ENCODE measurements at regions not wholly inside any gene's neighbourhood (a gene's known extent, or its start where the extent isn't known, plus 50 kb on each side); places are given as distances from the start of the nearest gene placed in this dataset.

GRCh38 chr18:22311301-22311700 is 106.4 kb downstream of the CTAGE1 start:
- Histone ChIP-seq H3K4me3 (ENCODE audit: low read length) (no peak overlapping the region), H3K9me3 (ENCODE audit: control insufficient read depth, insufficient read depth, low read length) (no peaks in the 10 kb centered on the region), H3K27me3 (ENCODE audit: control insufficient read depth, insufficient read depth, low read length) (no peaks in the 10 kb centered on the region), H3K4me1 (ENCODE audit: control insufficient read depth, insufficient read depth, low read length) (no peaks in the 10 kb centered on the region), H3K36me3 (ENCODE audit: control insufficient read depth, insufficient read depth, low read length) (no peaks in the 10 kb centered on the region), H3K27ac (ENCODE audit: low read length) (no peak overlapping the region)
- DNase-seq (ENCODE audit: low read depth, low spot score) = no peak
- WGBS (ENCODE audit: insufficient coverage, insufficient read length) = no CpG with 5 or more reads among the region's 5 CpGs

GRCh38 chr18:22309191-22309590 is 108.5 kb downstream of the CTAGE1 start:
- H3K4me3 ChIP-seq (ENCODE audit: low read length) = no peak overlapping the region
- no peaks in the 10 kb centered on the region for H3K9me3 ChIP-seq (ENCODE audit: control insufficient read depth, insufficient read depth, low read length)
- no peaks in the 10 kb centered on the region for H3K27me3 ChIP-seq (ENCODE audit: control insufficient read depth, insufficient read depth, low read length)
- no peaks in the 10 kb centered on the region for H3K4me1 ChIP-seq (ENCODE audit: control insufficient read depth, insufficient read depth, low read length)
- DNase-seq (ENCODE audit: low read depth, low spot score) = no peak
- H3K27ac ChIP-seq (ENCODE audit: low read length) = no peak overlapping the region
- no peaks in the 10 kb centered on the region for H3K36me3 ChIP-seq (ENCODE audit: control insufficient read depth, insufficient read depth, low read length)
- no CpG with 5 or more reads among the region's 5 CpGs for WGBS (ENCODE audit: insufficient coverage, insufficient read length)

GRCh38 chr18:22307528-22307927 is 110.2 kb downstream of the CTAGE1 start:
- WGBS (ENCODE audit: insufficient coverage, insufficient read length) = no CpG with 5 or more reads among the region's 2 CpGs
- DNase-seq (ENCODE audit: low read depth, low spot score) = no peak
- Histone ChIP-seq H3K36me3 (ENCODE audit: control insufficient read depth, insufficient read depth, low read length) (no peaks in the 10 kb centered on the region), H3K27me3 (ENCODE audit: control insufficient read depth, insufficient read depth, low read length) (no peaks in the 10 kb centered on the region), H3K27ac (ENCODE audit: low read length) (no peak overlapping the region), H3K4me3 (ENCODE audit: low read length) (no peak overlapping the region), H3K4me1 (ENCODE audit: control insufficient read depth, insufficient read depth, low read length) (no peaks in the 10 kb centered on the region), H3K9me3 (ENCODE audit: control insufficient read depth, insufficient read depth, low read length) (no peaks in the 10 kb centered on the region)

- Histone ChIP-seq H3K4me3 (ENCODE audit: low read length) (no peak overlapping the region), H3K27me3 (ENCODE audit: control insufficient read depth, insufficient read depth, low read length) (no peaks in the 10 kb centered on the region), H3K27ac (ENCODE audit: low read length) (no peak overlapping the region), H3K4me1 (ENCODE audit: control insufficient read depth, insufficient read depth, low read length) (no peaks in the 10 kb centered on the region), H3K36me3 (ENCODE audit: control insufficient read depth, insufficient read depth, low read length) (no peaks in the 10 kb centered on the region), H3K9me3 (ENCODE audit: control insufficient read depth, insufficient read depth, low read length) (no peaks in the 10 kb centered on the region)
- WGBS (ENCODE audit: insufficient coverage, insufficient read length) = no CpG with 5 or more reads among the region's 5 CpGs
- no peak for DNase-seq (ENCODE audit: low read depth, low spot score)
These were observed 113.8 kb downstream of the CTAGE1 start for GRCh38 chr18:22303927-22304326.

GRCh38 chr18:22302144-22302543 is 115.6 kb downstream of the CTAGE1 start:
- H3K4me3 ChIP-seq (ENCODE audit: low read length) = no peak overlapping the region
- no peaks in the 10 kb centered on the region for H3K4me1 ChIP-seq (ENCODE audit: control insufficient read depth, insufficient read depth, low read length)
- H3K27ac ChIP-seq (ENCODE audit: low read length) = no peak overlapping the region
- no CpG with 5 or more reads among the region's 6 CpGs for WGBS (ENCODE audit: insufficient coverage, insufficient read length)
- no peaks in the 10 kb centered on the region for H3K9me3 ChIP-seq (ENCODE audit: control insufficient read depth, insufficient read depth, low read length)
- no peaks in the 10 kb centered on the region for H3K36me3 ChIP-seq (ENCODE audit: control insufficient read depth, insufficient read depth, low read length)
- DNase-seq (ENCODE audit: low read depth, low spot score) = no peak
- H3K27me3 ChIP-seq (ENCODE audit: control insufficient read depth, insufficient read depth, low read length) = no peaks in the 10 kb centered on the region

GRCh38 chr18:22300665-22301636 is 116.8 kb downstream of the CTAGE1 start:
- Histone ChIP-seq H3K36me3 (ENCODE audit: control insufficient read depth, insufficient read depth, low read length) (no peaks in the 10 kb centered on the region), H3K27me3 (ENCODE audit: control insufficient read depth, insufficient read depth, low read length) (no peaks in the 10 kb centered on the region), H3K27ac (ENCODE audit: low read length) (no peak overlapping the region), H3K9me3 (ENCODE audit: control insufficient read depth, insufficient read depth, low read length) (no peaks in the 10 kb centered on the region), H3K4me3 (ENCODE audit: low read length) (no peak overlapping the region), H3K4me1 (ENCODE audit: control insufficient read depth, insufficient read depth, low read length) (no peaks in the 10 kb centered on the region)
- no peak for DNase-seq (ENCODE audit: low read depth, low spot score)
- WGBS (ENCODE audit: insufficient coverage, insufficient read length) = no CpG with 5 or more reads among the region's 10 CpGs

- Histone ChIP-seq H3K9me3 (ENCODE audit: control insufficient read depth, insufficient read depth, low read length) (no peaks in the 10 kb centered on the region), H3K36me3 (ENCODE audit: control insufficient read depth, insufficient read depth, low read length) (no peaks in the 10 kb centered on the region), H3K27ac (ENCODE audit: low read length) (no peak overlapping the region), H3K4me3 (ENCODE audit: low read length) (no peak overlapping the region), H3K4me1 (ENCODE audit: control insufficient read depth, insufficient read depth, low read length) (no peaks in the 10 kb centered on the region), H3K27me3 (ENCODE audit: control insufficient read depth, insufficient read depth, low read length) (no peaks in the 10 kb centered on the region)
- WGBS (ENCODE audit: insufficient coverage, insufficient read length) = no CpG with 5 or more reads among the region's 3 CpGs
- DNase-seq (ENCODE audit: low read depth, low spot score) = no peak
These were observed 120.7 kb downstream of the CTAGE1 start for GRCh38 chr18:22297008-22297407.

- no peaks in the 10 kb centered on the region for H3K9me3 ChIP-seq (ENCODE audit: control insufficient read depth, insufficient read depth, low read length)
- no CpG with 5 or more reads among the region's 3 CpGs for WGBS (ENCODE audit: insufficient coverage, insufficient read length)
- no peaks in the 10 kb centered on the region for H3K27me3 ChIP-seq (ENCODE audit: control insufficient read depth, insufficient read depth, low read length)
- no peaks in the 10 kb centered on the region for H3K4me1 ChIP-seq (ENCODE audit: control insufficient read depth, insufficient read depth, low read length)
- H3K4me3 ChIP-seq (ENCODE audit: low read length) = no peak overlapping the region
- no peak for DNase-seq (ENCODE audit: low read depth, low spot score)
- no peaks in the 10 kb centered on the region for H3K36me3 ChIP-seq (ENCODE audit: control insufficient read depth, insufficient read depth, low read length)
- no peak overlapping the region for H3K27ac ChIP-seq (ENCODE audit: low read length)
These were observed 121.4 kb downstream of the CTAGE1 start for GRCh38 chr18:22296304-22296703.

- H3K27ac ChIP-seq (ENCODE audit: low read length) = no peak overlapping the region
- no peaks in the 10 kb centered on the region for H3K4me1 ChIP-seq (ENCODE audit: control insufficient read depth, insufficient read depth, low read length)
- no CpG with 5 or more reads among the region's 1 CpG for WGBS (ENCODE audit: insufficient coverage, insufficient read length)
- H3K4me3 ChIP-seq (ENCODE audit: low read length) = no peak overlapping the region
- DNase-seq (ENCODE audit: low read depth, low spot score) = no peak
- H3K36me3 ChIP-seq (ENCODE audit: control insufficient read depth, insufficient read depth, low read length) = no peaks in the 10 kb centered on the region
- H3K9me3 ChIP-seq (ENCODE audit: control insufficient read depth, insufficient read depth, low read length) = no peaks in the 10 kb centered on the region
- no peaks in the 10 kb centered on the region for H3K27me3 ChIP-seq (ENCODE audit: control insufficient read depth, insufficient read depth, low read length)
These were observed 124.0 kb downstream of the GATA6 start for GRCh38 chr18:22293417-22293816.

GRCh38 chr18:22290004-22290403 is 120.6 kb downstream of the GATA6 start:
- Histone ChIP-seq H3K4me1 (ENCODE audit: control insufficient read depth, insufficient read depth, low read length) (no peaks in the 10 kb centered on the region), H3K36me3 (ENCODE audit: control insufficient read depth, insufficient read depth, low read length) (no peaks in the 10 kb centered on the region), H3K4me3 (ENCODE audit: low read length) (no peak overlapping the region), H3K27me3 (ENCODE audit: control insufficient read depth, insufficient read depth, low read length) (no peaks in the 10 kb centered on the region), H3K27ac (ENCODE audit: low read length) (no peak overlapping the region), H3K9me3 (ENCODE audit: control insufficient read depth, insufficient read depth, low read length) (no peaks in the 10 kb centered on the region)
- no CpG with 5 or more reads among the region's 1 CpG for WGBS (ENCODE audit: insufficient coverage, insufficient read length)
- no peak for DNase-seq (ENCODE audit: low read depth, low spot score)

- no peaks in the 10 kb centered on the region for H3K4me1 ChIP-seq (ENCODE audit: control insufficient read depth, insufficient read depth, low read length)
- no peak for DNase-seq (ENCODE audit: low read depth, low spot score)
- WGBS (ENCODE audit: insufficient coverage, insufficient read length) = no CpG with 5 or more reads among the region's 5 CpGs
These were observed 117.2 kb downstream of the GATA6 start for GRCh38 chr18:22286585-22286984.

More at GRCh38 chr18:22286585-22286984, 117.2 kb downstream of the GATA6 start:
- Histone ChIP-seq H3K4me3 (ENCODE audit: low read length) (no peak overlapping the region), H3K9me3 (ENCODE audit: control insufficient read depth, insufficient read depth, low read length) (no peaks in the 10 kb centered on the region), H3K27ac (ENCODE audit: low read length) (no peak overlapping the region), H3K27me3 (ENCODE audit: control insufficient read depth, insufficient read depth, low read length) (no peaks in the 10 kb centered on the region), H3K36me3 (ENCODE audit: control insufficient read depth, insufficient read depth, low read length) (no peaks in the 10 kb centered on the region)
